GM19463 (cell line): ENCODE measurements at regions not wholly inside any gene's neighbourhood (a gene's known extent, or its start where the extent isn't known, plus 50 kb on each side); places are given as distances from the start of the nearest gene placed in this dataset.
"Not testable (repeated sequence)": the region's sequence is repeated elsewhere in the genome, so short reads cannot be mapped to it uniquely, and the experiment has no call there.

Experiments
- ATAC-seq: cut with Tn5 transposase; IDR thresholded peaks from one replicate; pipeline ENCODE4 v1.9.1; 2021; ENCODE audit warnings: mild to moderate bottlenecking, moderate library complexity; ENCODE audit not compliant: unreplicated experiment

- ATAC-seq: no peak
Measured at GRCh38 chr14:92223025-92223424, 99.9 kb upstream of the SLC24A4 start.

GRCh38 chr14:92224358-92224954 lies 98.5 kb upstream of the SLC24A4 start:
- ATAC-seq: no peak

- no peak for ATAC-seq
Measured at GRCh38 chr14:92225731-92226130, 97.2 kb upstream of the SLC24A4 start.

GRCh38 chr14:92226166-92226565 lies 96.8 kb upstream of the SLC24A4 start:
- ATAC-seq: not testable (repeated sequence)

- no peak for ATAC-seq
Measured at GRCh38 chr14:92236243-92236900, 86.6 kb upstream of the SLC24A4 start.

GRCh38 chr14:92240658-92241057 lies 82.3 kb upstream of the SLC24A4 start:
- no peak for ATAC-seq

- ATAC-seq: no peak
Measured at GRCh38 chr14:92241966-92242595, 80.9 kb upstream of the SLC24A4 start.

- ATAC-seq: no peak
Measured at GRCh38 chr14:92244805-92245204, 78.2 kb upstream of the SLC24A4 start.

GRCh38 chr14:92247341-92247740 lies 75.6 kb upstream of the SLC24A4 start:
- ATAC-seq: no peak

- no peak for ATAC-seq
Measured at GRCh38 chr14:92247947-92248346, 75.0 kb upstream of the SLC24A4 start.

- ATAC-seq: no peak
Measured at GRCh38 chr14:92248696-92249095, 74.3 kb upstream of the SLC24A4 start.

GRCh38 chr14:92250366-92250765 lies 72.6 kb upstream of the SLC24A4 start:
- ATAC-seq: not testable (repeated sequence)

GRCh38 chr14:92252323-92252722 lies 70.6 kb upstream of the SLC24A4 start:
- no peak for ATAC-seq

GRCh38 chr14:92253381-92253894 lies 69.5 kb upstream of the SLC24A4 start:
- ATAC-seq: no peak

- no peak for ATAC-seq
Measured at GRCh38 chr14:92254786-92255185, 68.2 kb upstream of the SLC24A4 start.

GRCh38 chr14:92258934-92259333 lies 64.0 kb upstream of the SLC24A4 start:
- ATAC-seq: no peak

GRCh38 chr14:92259613-92260357 lies 63.2 kb upstream of the SLC24A4 start:
- peak; percentile 77 for ATAC-seq

GRCh38 chr14:92263681-92264080 lies 59.3 kb upstream of the SLC24A4 start:
- ATAC-seq: no peak

- ATAC-seq: no peak
Measured at GRCh38 chr14:92264195-92264594, 58.8 kb upstream of the SLC24A4 start.

- ATAC-seq: no peak
Measured at GRCh38 chr14:92266216-92266615, 56.7 kb upstream of the SLC24A4 start.
